ENCODE measurements at regions not wholly inside any gene's neighbourhood (a gene's known extent, or its start where the extent isn't known, plus 50 kb on each side); places are given as distances from the start of the nearest gene placed in this dataset.

DNA sequence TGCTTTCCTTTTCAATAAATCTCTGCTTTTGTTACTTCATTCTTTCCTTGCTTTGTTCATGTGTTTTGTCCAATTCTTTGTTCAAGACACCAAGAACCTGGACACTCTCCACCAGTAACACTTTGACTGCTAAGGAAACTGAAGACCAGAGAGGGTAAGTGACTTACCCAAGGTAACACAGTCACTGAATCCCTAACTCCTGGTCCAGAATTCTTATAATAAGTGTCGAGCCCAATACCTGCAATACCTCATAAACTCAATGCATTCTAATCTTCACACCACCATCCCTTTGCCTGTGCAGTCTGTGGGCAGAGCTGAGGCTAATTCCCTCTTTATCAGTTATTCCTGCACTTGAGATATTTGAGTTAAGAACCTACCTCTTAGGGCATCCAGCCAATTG is 237.8 kb downstream of the UACA start:
- TF ChIP-seq POLR2AphosphoS5 (IDR thresholded peaks at IDR 0.05; ENCODE audit: low read depth, low read length): no peak
- TF ChIP-seq REST (IDR thresholded peaks at IDR 0.05; ENCODE audit: insufficient read depth in 1 of 2, low read depth in 2 of 2, low read length in 2 of 2): no peak
